ENCODE measurements at regions not wholly inside any gene's neighbourhood (a gene's known extent, or its start where the extent isn't known, plus 50 kb on each side); places are given as distances from the start of the nearest gene placed in this dataset.

DNA sequence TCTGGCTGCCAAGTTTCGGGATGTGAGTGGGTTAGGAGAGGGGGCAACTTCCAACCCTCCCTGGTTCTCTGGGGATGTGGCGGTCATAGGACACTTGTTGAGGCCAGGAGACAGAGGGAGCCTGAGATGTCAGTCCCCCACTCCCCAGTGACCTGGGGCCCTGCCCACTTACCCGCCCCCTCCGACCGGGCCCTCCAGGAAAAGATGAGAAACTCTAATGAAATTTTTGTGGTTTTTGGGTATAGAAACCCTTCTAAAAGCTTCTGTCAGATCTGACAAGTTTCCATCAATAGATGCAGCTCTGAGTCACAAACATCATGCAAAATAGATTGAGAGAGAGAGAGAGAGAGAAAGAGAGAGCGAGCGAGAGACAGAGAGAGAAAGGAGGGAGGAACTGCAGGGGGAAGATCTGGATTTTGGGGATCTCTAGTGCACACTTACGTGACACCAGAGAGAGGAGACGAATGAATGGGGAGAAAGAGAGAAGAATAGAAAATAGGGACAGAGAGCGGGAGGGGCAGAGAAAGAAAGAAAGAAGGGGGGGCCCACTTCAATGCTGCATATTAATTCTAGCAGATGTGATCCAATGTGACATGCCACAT lies 94.0 kb downstream of the PTPRS start:
- TF ChIP-seq POLR2A (IDR thresholded peaks at IDR 0.05), result no peak
- TF ChIP-seq CTCF (IDR thresholded peaks at IDR 0.05), result no peak

All from gastroesophageal sphincter (tissue), 3 donors.